PC-9 (cell line): ENCODE measurements at regions not wholly inside any gene's neighbourhood (a gene's known extent, or its start where the extent isn't known, plus 50 kb on each side); places are given as distances from the start of the nearest gene placed in this dataset.

ENCODE experiments used
- BruUV-seq: library from RNA; stranded (reverse); fragments of 400-500 nt; replicated peaks from 2 replicates; lab custom pipeline; 2021; lab: Mats Ljungman, UMichigan
- CTCF ChIA-PET: fragments of 300-600 bp; sonication (Branson Sonifier 250); formaldehyde crosslinking; loops from one replicate; lab custom pipeline; 2022; ENCODE audit warnings: antibody characterized with exemption; lab: Charles Lee
- POLR2A ChIA-PET: fragments of 300-600 bp; sonication (Branson Sonifier 250); formaldehyde crosslinking; loops from one replicate; lab custom pipeline; 2022; ENCODE audit warnings: antibody characterized with exemption; ENCODE audit not compliant: unreplicated experiment; lab: Charles Lee
- DNase-seq, 2 experiments: peaks; one replicate each; pipeline versions ENCODE4 v3.0.0 to v3.0.0-alpha.2; 2015 to 2022; ENCODE audit warnings: mixed read lengths in 1 of 2
- H2AFZ ChIP-seq: fragments of 200-600 bp; sonication (generic); 2 replicates; pipeline ENCODE4 v1.8.1; 2017; ENCODE audit warnings: antibody characterized with exemption
- H3F3A ChIP-seq: fragments of 200-600 bp; sonication (generic); 2 replicates; pipeline ENCODE4 v1.8.1; 2017; ENCODE audit warnings: antibody characterized with exemption, mild to moderate bottlenecking, low read depth; ENCODE audit not compliant: insufficient read depth
- H3K27ac ChIP-seq: fragments of 200-600 bp; sonication (generic); 2 replicates; pipeline ENCODE4 v1.6.1; 2016; ENCODE audit warnings: mixed run types
- H3K27me3 ChIP-seq: fragments of 200-600 bp; sonication (generic); 2 replicates; pipeline ENCODE4 v1.6.1; 2016; ENCODE audit warnings: low read depth, mixed run types; ENCODE audit not compliant: insufficient read depth
- H3K36me3 ChIP-seq: fragments of 200-600 bp; sonication (generic); 2 replicates; pipeline ENCODE4 v1.6.1; 2016; ENCODE audit warnings: low read depth, mixed run types
- H3K4me1 ChIP-seq: fragments of 200-600 bp; sonication (generic); replicated peaks from 2 replicates; pipeline ENCODE4 v1.6.1; 2016; ENCODE audit warnings: mixed run types; ENCODE audit not compliant: insufficient read depth
- H3K4me2 ChIP-seq: fragments of 200-600 bp; sonication (generic); 2 replicates; pipeline ENCODE4 v1.6.1; 2017; ENCODE audit warnings: mixed run types
- H3K4me3 ChIP-seq: fragments of 200-600 bp; sonication (generic); 2 replicates; pipeline ENCODE4 v1.6.1; 2016; ENCODE audit warnings: mixed run types
- H3K79me2 ChIP-seq: fragments of 200-600 bp; sonication (generic); 2 replicates; pipeline ENCODE4 v1.6.1; 2017; ENCODE audit warnings: low read depth, mixed run types
- H3K9me2 ChIP-seq: fragments of 200-600 bp; sonication (generic); 2 replicates; pipeline ENCODE4 v1.8.1; 2017; ENCODE audit warnings: mild to moderate bottlenecking; ENCODE audit not compliant: insufficient read depth
- H3K9me3 ChIP-seq: fragments of 200-600 bp; sonication (generic); 2 replicates; pipeline ENCODE4 v1.8.1; 2016; ENCODE audit warnings: low read depth; ENCODE audit not compliant: insufficient read depth
- H4K20me1 ChIP-seq: fragments of 200-600 bp; sonication (generic); 2 replicates; pipeline ENCODE4 v1.8.1; 2017; ENCODE audit not compliant: insufficient read depth
- CTCF ChIP-seq: fragments of 200-600 bp; sonication (generic); conservative IDR thresholded peaks from 2 replicates; pipeline ENCODE4 v1.6.1; 2017; ENCODE audit warnings: mixed run types, antibody characterized with exemption, mild to moderate bottlenecking, moderate library complexity
- EZH2 ChIP-seq: fragments of 200-600 bp; sonication (generic); IDR thresholded peaks from 2 replicates; pipeline ENCODE4 v1.8.0; 2017; ENCODE audit warnings: antibody characterized with exemption, low read depth
- intact Hi-C: fragments of 100-400 bp; cut with micrococcal nuclease; formaldehyde crosslinking; loops from one replicate; pipeline ENCODE4 v1.10.0; 2022; ENCODE audit not compliant: unreplicated experiment

GRCh38 chr6:119610265-119610664, 260.7 kb upstream of the MAN1A1 start:
- Histone ChIP-seq H3K9me2 (no peaks in the 10 kb centered on the region), H3K4me2 (no peak overlapping the region), H3F3A (no peaks in the 10 kb centered on the region), H3K79me2 (no peaks in the 10 kb centered on the region), H3K4me1 (no peaks in the 10 kb centered on the region), H3K27ac (no peak overlapping the region), H3K27me3 (no peaks in the 10 kb centered on the region), H3K36me3 (no peaks in the 10 kb centered on the region), H3K4me3 (no peak overlapping the region), H2AFZ (no peak overlapping the region; the same call in 1 of the 2 replicates), H3K9me3 (no peaks in the 10 kb centered on the region), H4K20me1 (no peaks in the 10 kb centered on the region)
- ChIA-PET CTCF (no interaction called here), POLR2A (no interaction called here)
- DNase-seq = no peak
- no peak for TF ChIP-seq EZH2
- no peak for TF ChIP-seq CTCF
- BruUV-seq = no TSS peak
- intact Hi-C loops = no loop called here

GRCh38 chr6:119609865-119610264, 260.3 kb upstream of the MAN1A1 start:
- no TSS peak for BruUV-seq
- Histone ChIP-seq H3K36me3 (no peaks in the 10 kb centered on the region), H3K27ac (no peak overlapping the region), H3K9me3 (no peaks in the 10 kb centered on the region), H3K79me2 (no peaks in the 10 kb centered on the region), H2AFZ (no peak overlapping the region), H3K4me1 (no peaks in the 10 kb centered on the region), H3K27me3 (no peaks in the 10 kb centered on the region), H3K4me2 (no peak overlapping the region), H3F3A (no peaks in the 10 kb centered on the region), H3K9me2 (no peaks in the 10 kb centered on the region), H4K20me1 (no peaks in the 10 kb centered on the region), H3K4me3 (no peak overlapping the region)
- no peak for DNase-seq
- POLR2A ChIA-PET = no interaction called here
- TF ChIP-seq CTCF (no peak), EZH2 (no peak)
- intact Hi-C loops = no loop called here
- CTCF ChIA-PET = no interaction called here

- Histone ChIP-seq H3K9me2 (no peaks in the 10 kb centered on the region; the same call in 1 of the 2 replicates), H2AFZ (no peak overlapping the region), H3K79me2 (no peaks in the 10 kb centered on the region), H3K4me2 (no peak overlapping the region), H3K4me3 (no peak overlapping the region), H3F3A (no peaks in the 10 kb centered on the region), H3K9me3 (no peaks in the 10 kb centered on the region), H3K27ac (no peak overlapping the region), H3K36me3 (no peaks in the 10 kb centered on the region), H3K4me1 (no peaks in the 10 kb centered on the region), H3K27me3 (no peaks in the 10 kb centered on the region), H4K20me1 (no peaks in the 10 kb centered on the region)
- ChIA-PET POLR2A (no interaction called here), CTCF (no interaction called here)
- no TSS peak for BruUV-seq
- DNase-seq = no peak
- intact Hi-C loops = no loop called here
- TF ChIP-seq CTCF (no peak), EZH2 (no peak)
These were observed 259.4 kb upstream of the MAN1A1 start for GRCh38 chr6:119608994-119609393.
